Right lobe of liver (tissue), 4 donors: ENCODE measurements at regions not wholly inside any gene's neighbourhood (a gene's known extent, or its start where the extent isn't known, plus 50 kb on each side); places are given as distances from the start of the nearest gene placed in this dataset.

ENCODE experiments used
- POLR2A ChIP-seq: fragments of 450-650 bp; IDR thresholded peaks from one replicate; pipeline ENCODE4 v1.6.1; 2017; ENCODE audit warnings: antibody characterized with exemption, mild to moderate bottlenecking
- TF ChIP-seq, protein P1 (sequence below), 4 donors: fragments of 200-600 bp in 3 of 4; fragments of 450-650 bp in 1 of 4; IDR thresholded peaks; one replicate each; pipeline versions ENCODE4 v1.5.1 to v1.8.0; 2016 to 2022; ENCODE audit warnings: antibody characterized with exemption in 4 of 4, mild to moderate bottlenecking in 2 of 4
- donor health status: DM: no; HTN: no; CAD: no.
- donor health status: DM: no; HTN: no; CAD: no.
- donor health status: DM: no; HTN: yes; CAD: no.

DNA sequence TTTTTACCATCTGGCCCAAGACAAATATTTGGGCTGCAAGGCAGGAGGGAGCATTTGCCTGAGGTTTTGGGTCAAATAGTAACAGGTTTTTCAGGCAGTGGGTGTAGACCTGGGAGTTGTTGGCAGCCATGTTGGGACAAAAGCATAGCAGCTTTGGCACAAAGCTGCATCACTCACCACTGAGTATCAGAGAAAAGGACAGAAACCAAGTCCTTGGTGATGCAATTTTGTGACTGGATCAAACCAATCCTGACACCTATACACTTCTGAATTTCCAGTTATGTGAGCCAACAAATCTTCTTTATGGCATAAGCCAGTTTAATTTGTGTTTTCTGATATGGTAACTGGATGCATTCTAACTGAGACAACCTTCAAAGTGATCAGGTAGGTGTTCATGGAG, 144.8 kb upstream of the KRR1 start:
- TF ChIP-seq POLR2A: no peak
- TF ChIP-seq, protein P1, sequence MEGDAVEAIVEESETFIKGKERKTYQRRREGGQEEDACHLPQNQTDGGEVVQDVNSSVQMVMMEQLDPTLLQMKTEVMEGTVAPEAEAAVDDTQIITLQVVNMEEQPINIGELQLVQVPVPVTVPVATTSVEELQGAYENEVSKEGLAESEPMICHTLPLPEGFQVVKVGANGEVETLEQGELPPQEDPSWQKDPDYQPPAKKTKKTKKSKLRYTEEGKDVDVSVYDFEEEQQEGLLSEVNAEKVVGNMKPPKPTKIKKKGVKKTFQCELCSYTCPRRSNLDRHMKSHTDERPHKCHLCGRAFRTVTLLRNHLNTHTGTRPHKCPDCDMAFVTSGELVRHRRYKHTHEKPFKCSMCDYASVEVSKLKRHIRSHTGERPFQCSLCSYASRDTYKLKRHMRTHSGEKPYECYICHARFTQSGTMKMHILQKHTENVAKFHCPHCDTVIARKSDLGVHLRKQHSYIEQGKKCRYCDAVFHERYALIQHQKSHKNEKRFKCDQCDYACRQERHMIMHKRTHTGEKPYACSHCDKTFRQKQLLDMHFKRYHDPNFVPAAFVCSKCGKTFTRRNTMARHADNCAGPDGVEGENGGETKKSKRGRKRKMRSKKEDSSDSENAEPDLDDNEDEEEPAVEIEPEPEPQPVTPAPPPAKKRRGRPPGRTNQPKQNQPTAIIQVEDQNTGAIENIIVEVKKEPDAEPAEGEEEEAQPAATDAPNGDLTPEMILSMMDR (IDR thresholded peaks at IDR 0.05): no peak
